OCI-LY7 (cell line): ENCODE measurements at regions not wholly inside any gene's neighbourhood (a gene's known extent, or its start where the extent isn't known, plus 50 kb on each side); places are given as distances from the start of the nearest gene placed in this dataset.
A peak's percentile ranks its signal among the peaks of the same experiment; 100 is the strongest.

ENCODE experiments used
- BruUV-seq: library from RNA; stranded (reverse); fragments of 400-500 nt; replicated peaks from 2 replicates; lab custom pipeline; 2021; lab: Mats Ljungman, UMichigan
- CTCF ChIA-PET: fragments of 300-600 bp; sonication (Branson Sonifier 250); formaldehyde crosslinking; loops from one replicate; lab custom pipeline; 2022; ENCODE audit warnings: antibody characterized with exemption; ENCODE audit not compliant: unreplicated experiment; lab: Charles Lee
- POLR2A ChIA-PET: fragments of 300-600 bp; sonication (Branson Sonifier 250); formaldehyde crosslinking; loops from one replicate; lab custom pipeline; 2022; ENCODE audit warnings: antibody characterized with exemption; lab: Charles Lee
- DNase-seq: peaks from one replicate; pipeline ENCODE4 v3.0.0-alpha.2; 2015; ENCODE audit warnings: low spot score
- H2AFZ ChIP-seq: fragments of 200-600 bp; sonication (generic), shearing (Covaris generic); 2 replicates; pipeline ENCODE4 v1.6.1; 2014; ENCODE audit warnings: mild to moderate bottlenecking, antibody characterized with exemption, low read length, moderate library complexity
- H3K27ac ChIP-seq: fragments of 200-600 bp; sonication (generic); 2 replicates; pipeline ENCODE4 v1.5.1; 2014; ENCODE audit warnings: mixed run types, low read depth, mild to moderate bottlenecking, moderate library complexity, low read length, inconsistent platforms; ENCODE audit not compliant: poor library complexity, severe bottlenecking
- H3K36me3 ChIP-seq: fragments of 200-600 bp; sonication (generic); 2 replicates; pipeline ENCODE4 v1.6.1; 2014; ENCODE audit warnings: mild to moderate bottlenecking, antibody characterized with exemption, low read length, moderate library complexity, mixed read lengths; ENCODE audit not compliant: insufficient read depth
- H3K4me1 ChIP-seq: fragments of 200-600 bp; sonication (generic); 2 replicates; pipeline ENCODE4 v1.5.1; 2014; ENCODE audit warnings: mild to moderate bottlenecking, low read length; ENCODE audit not compliant: insufficient read depth, poor library complexity, severe bottlenecking
- H3K4me2 ChIP-seq: fragments of 200-600 bp; sonication (generic); 2 replicates; pipeline ENCODE4 v1.6.1; 2014; ENCODE audit warnings: mild to moderate bottlenecking, low read length
- H3K4me3 ChIP-seq: fragments of 200-600 bp; sonication (generic); 2 replicates; pipeline ENCODE4 v1.5.1; 2014; ENCODE audit warnings: mild to moderate bottlenecking, low read depth, low read length; ENCODE audit not compliant: poor library complexity, severe bottlenecking
- H3K79me2 ChIP-seq: fragments of 200-600 bp; sonication (generic); 2 replicates; pipeline ENCODE4 v1.6.1; 2016; ENCODE audit warnings: low read depth, mild to moderate bottlenecking, low read length, moderate library complexity, mixed read lengths; ENCODE audit not compliant: insufficient read depth
- H3K9me2 ChIP-seq: fragments of 200-600 bp; sonication (generic); 2 replicates; pipeline ENCODE4 v1.6.1; 2016; ENCODE audit warnings: mild to moderate bottlenecking, low read length, mixed read lengths; ENCODE audit not compliant: insufficient read depth
- H3K9me3 ChIP-seq: fragments of 200-600 bp; sonication (generic); 2 replicates; pipeline ENCODE4 v1.6.1; 2014; ENCODE audit warnings: mild to moderate bottlenecking, mixed run types, low read length, mixed read lengths
- H4K20me1 ChIP-seq: fragments of 200-600 bp; sonication (generic); 2 replicates; pipeline ENCODE4 v1.6.1; 2014; ENCODE audit warnings: mild to moderate bottlenecking, antibody characterized with exemption, low read length, moderate library complexity, mixed read lengths; ENCODE audit not compliant: insufficient read depth
- CTCF ChIP-seq: fragments of 200-600 bp; sonication (generic); conservative IDR thresholded peaks from 2 replicates; pipeline ENCODE4 v1.5.1; 2014; ENCODE audit warnings: mild to moderate bottlenecking, antibody characterized with exemption, low read length, moderate library complexity, mixed read lengths
- EZH2phosphoT487 ChIP-seq: fragments of 200-600 bp; sonication (generic); IDR thresholded peaks from 2 replicates; pipeline ENCODE4 v1.6.1; 2018; ENCODE audit warnings: low read depth, borderline replicate concordance, mild to moderate bottlenecking, mixed run types, antibody characterized with exemption, low read length, moderate library complexity, mixed read lengths
- intact Hi-C: fragments of 100-400 bp; cut with micrococcal nuclease; formaldehyde crosslinking; loops from one replicate; pipeline ENCODE4 v1.10.0; 2022; ENCODE audit not compliant: unreplicated experiment

DNA sequence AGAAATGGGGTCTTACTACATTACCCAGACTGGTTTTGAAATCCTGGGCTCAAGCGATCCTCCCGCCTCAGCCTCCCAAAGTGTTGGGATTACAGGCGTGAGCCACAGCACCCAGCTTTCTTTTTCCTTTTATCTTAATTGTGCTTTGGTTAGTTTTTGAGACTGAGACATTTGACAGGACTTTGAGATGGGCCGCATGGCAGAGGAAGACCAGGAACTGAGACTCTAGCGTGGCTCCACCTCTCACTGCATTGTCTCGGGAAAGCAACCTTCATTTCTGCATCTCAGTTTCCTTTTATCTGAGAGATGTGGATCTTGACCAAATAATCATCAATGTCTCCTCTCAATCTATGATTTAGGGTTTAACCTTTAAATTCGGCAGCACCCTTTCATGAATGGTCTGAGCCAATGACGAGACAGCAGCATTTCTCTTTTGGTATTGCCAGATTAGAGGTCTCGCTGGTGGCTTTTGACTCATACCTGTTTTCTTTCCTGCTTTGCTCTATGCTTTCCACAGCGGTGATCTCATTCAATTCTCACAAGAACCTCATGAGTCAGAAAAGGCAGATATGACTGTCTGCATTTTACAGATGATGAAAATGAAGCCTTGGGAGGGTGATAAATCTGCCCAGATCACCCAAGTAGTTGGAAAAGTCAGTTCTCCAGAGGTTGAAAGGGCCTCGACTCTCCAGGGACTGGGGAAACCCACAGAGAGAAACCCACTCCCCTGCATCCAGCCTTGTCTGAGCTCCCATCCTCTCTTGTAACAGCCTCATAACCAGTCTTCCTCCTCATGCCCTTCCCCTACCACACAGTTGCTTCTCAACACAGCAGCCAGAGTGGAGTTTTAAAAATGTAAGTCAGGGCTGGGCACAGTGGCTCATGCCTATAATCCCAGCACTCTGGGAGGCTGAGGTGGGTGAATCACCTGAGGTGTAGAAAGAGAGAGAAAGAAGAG lies 84.8 kb upstream of the FOXB1 start:
- Histone ChIP-seq H3K4me3 (no peak overlapping the region), H3K4me2 (no peak overlapping the region)
- intact Hi-C loops = loop anchor here (5.0 to 10.0 kb wide), 4 partner anchors 206 to 408 kb away; no protein-coding TSS in a partner anchor

GRCh38 chr15:59917504-59918157 lies 86.5 kb upstream of the FOXB1 start:
- no peaks in the 10 kb centered on the region for H4K20me1 ChIP-seq
- no peaks in the 10 kb centered on the region for H3K4me1 ChIP-seq
- intact Hi-C loops = loop anchor here (5.0 to 10.0 kb wide), 4 partner anchors 207 to 410 kb away; no protein-coding TSS in a partner anchor
- ChIA-PET POLR2A (interaction anchor here (0.6 kb wide), 1 partner anchor 41 kb away, joined by 3 read pairs; no protein-coding TSS in a partner anchor), CTCF (no interaction called here)
- H3K4me3 ChIP-seq = no peak overlapping the region
- TF ChIP-seq EZH2phosphoT487 (no peak), CTCF (peak; percentile 81)
- no peaks in the 10 kb centered on the region for H3K36me3 ChIP-seq
- peak; percentile 53 for DNase-seq
- BruUV-seq = no TSS peak
- no peaks in the 10 kb centered on the region for H3K9me2 ChIP-seq
- H3K4me2 ChIP-seq = no peak overlapping the region
- H3K9me3 ChIP-seq = no peaks in the 10 kb centered on the region
- H2AFZ ChIP-seq = no peak overlapping the region
- H3K27ac ChIP-seq = no peak overlapping the region
- no peaks in the 10 kb centered on the region for H3K79me2 ChIP-seq

More for the DNA sequence above, 84.8 kb upstream of the FOXB1 start:
- no peaks in the 10 kb centered on the region for H3K9me3 ChIP-seq
- BruUV-seq = no TSS peak
- H3K27ac ChIP-seq = no peak overlapping the region
- no peaks in the 10 kb centered on the region for H3K79me2 ChIP-seq
- H2AFZ ChIP-seq = no peak overlapping the region
- TF ChIP-seq EZH2phosphoT487 (no peak), CTCF (no peak)
- no peaks in the 10 kb centered on the region for H4K20me1 ChIP-seq
- no peaks in the 10 kb centered on the region for H3K4me1 ChIP-seq
- H3K9me2 ChIP-seq = no peaks in the 10 kb centered on the region
- H3K36me3 ChIP-seq = no peaks in the 10 kb centered on the region
- ChIA-PET POLR2A (no interaction called here), CTCF (no interaction called here)
- DNase-seq = no peak
